ENCODE measurements at regions not wholly inside any gene's neighbourhood (a gene's known extent, or its start where the extent isn't known, plus 50 kb on each side); places are given as distances from the start of the nearest gene placed in this dataset.
A peak's percentile ranks its signal among the peaks of the same experiment; 100 is the strongest.

DNA sequence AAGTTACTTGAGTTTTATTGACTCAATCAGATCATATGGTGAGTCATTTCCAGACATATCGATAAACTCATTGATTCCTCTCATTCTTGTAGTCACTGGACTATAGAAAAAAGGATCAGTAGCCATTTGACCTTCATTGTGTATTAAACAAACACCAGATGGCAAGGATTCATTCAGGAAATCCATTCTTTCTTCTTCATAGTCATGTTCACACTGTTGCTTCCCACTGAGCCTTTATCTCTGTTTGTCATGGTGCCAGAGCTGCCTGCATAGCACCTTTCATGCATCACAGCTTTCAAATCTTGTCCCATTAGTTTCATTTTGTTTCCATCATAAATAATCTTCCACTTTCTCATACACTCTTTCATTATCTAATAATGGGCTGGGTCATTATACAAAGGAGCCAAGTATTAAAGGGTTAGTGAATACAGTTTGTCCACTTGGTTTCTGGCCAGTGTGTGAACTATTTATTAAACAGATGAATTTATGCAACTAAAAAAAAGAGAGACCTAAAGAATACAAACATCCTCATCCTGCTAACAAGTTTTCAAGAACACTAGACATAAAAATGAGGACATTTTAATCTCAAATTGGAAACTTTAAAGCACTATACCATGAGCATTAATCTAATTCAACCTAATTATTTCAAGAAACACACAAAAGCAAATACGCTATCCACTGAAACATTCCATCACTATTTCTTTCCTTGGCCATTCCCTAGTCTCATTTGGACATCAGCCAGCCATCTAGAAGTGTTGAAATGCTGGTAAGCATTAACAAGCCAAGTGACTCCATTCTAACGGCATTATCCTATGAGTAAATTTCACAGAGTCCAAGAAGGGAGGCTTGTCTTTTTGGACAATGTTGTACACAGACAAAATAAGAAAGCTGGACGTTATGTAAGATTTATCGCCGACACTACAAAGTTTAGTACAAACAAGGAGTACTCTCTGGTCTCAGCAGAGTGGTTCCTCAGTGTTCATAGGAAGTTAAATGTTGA, 476.5 kb downstream of the FOXG1 start:
- TF ChIP-seq, protein P1, sequence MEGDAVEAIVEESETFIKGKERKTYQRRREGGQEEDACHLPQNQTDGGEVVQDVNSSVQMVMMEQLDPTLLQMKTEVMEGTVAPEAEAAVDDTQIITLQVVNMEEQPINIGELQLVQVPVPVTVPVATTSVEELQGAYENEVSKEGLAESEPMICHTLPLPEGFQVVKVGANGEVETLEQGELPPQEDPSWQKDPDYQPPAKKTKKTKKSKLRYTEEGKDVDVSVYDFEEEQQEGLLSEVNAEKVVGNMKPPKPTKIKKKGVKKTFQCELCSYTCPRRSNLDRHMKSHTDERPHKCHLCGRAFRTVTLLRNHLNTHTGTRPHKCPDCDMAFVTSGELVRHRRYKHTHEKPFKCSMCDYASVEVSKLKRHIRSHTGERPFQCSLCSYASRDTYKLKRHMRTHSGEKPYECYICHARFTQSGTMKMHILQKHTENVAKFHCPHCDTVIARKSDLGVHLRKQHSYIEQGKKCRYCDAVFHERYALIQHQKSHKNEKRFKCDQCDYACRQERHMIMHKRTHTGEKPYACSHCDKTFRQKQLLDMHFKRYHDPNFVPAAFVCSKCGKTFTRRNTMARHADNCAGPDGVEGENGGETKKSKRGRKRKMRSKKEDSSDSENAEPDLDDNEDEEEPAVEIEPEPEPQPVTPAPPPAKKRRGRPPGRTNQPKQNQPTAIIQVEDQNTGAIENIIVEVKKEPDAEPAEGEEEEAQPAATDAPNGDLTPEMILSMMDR (IDR thresholded peaks at IDR 0.05; ENCODE audit: unreplicated experiment in 3 of 3) = no peak
- no peak overlapping the region for H3K4me3 Mint-ChIP-seq
- H3K36me3 Mint-ChIP-seq (ENCODE audit: low read depth) = no peaks in the 10 kb centered on the region
- H3K9me3 Mint-ChIP-seq = no peaks in the 10 kb centered on the region
- peak overlapping the region in 2 of 3 experiments; percentile 36 to 49 for H3K27ac Mint-ChIP-seq
- no peaks in the 10 kb centered on the region for H3K27me3 Mint-ChIP-seq (ENCODE audit: low read depth)
- H3K4me1 Mint-ChIP-seq = peaks cover 19% of the 10 kb centered on the region

- H3K4me3 Mint-ChIP-seq = no peak overlapping the region
- no peaks in the 10 kb centered on the region for H3K36me3 Mint-ChIP-seq (ENCODE audit: low read depth)
- H3K9me3 Mint-ChIP-seq = peaks cover 15% of the 10 kb centered on the region
- no peaks in the 10 kb centered on the region for H3K4me1 Mint-ChIP-seq
- TF ChIP-seq, protein P1 (IDR thresholded peaks at IDR 0.05; ENCODE audit: unreplicated experiment in 3 of 3) = no peak
- H3K27me3 Mint-ChIP-seq (ENCODE audit: low read depth) = no peaks in the 10 kb centered on the region
- no peak overlapping the region for H3K27ac Mint-ChIP-seq
Measured at GRCh38 chr14:29255692-29256091, 489.1 kb downstream of the FOXG1 start.

- no peaks in the 10 kb centered on the region for H3K4me1 Mint-ChIP-seq
- H3K4me3 Mint-ChIP-seq = no peak overlapping the region
- TF ChIP-seq, protein P1 (IDR thresholded peaks at IDR 0.05; ENCODE audit: unreplicated experiment in 3 of 3) = no peak
- H3K36me3 Mint-ChIP-seq (ENCODE audit: low read depth) = no peaks in the 10 kb centered on the region
- no peak overlapping the region for H3K27ac Mint-ChIP-seq
- no peaks in the 10 kb centered on the region for H3K9me3 Mint-ChIP-seq
- no peaks in the 10 kb centered on the region for H3K27me3 Mint-ChIP-seq (ENCODE audit: low read depth)
Measured at GRCh38 chr14:29262979-29263378, 496.4 kb downstream of the FOXG1 start.

DNA sequence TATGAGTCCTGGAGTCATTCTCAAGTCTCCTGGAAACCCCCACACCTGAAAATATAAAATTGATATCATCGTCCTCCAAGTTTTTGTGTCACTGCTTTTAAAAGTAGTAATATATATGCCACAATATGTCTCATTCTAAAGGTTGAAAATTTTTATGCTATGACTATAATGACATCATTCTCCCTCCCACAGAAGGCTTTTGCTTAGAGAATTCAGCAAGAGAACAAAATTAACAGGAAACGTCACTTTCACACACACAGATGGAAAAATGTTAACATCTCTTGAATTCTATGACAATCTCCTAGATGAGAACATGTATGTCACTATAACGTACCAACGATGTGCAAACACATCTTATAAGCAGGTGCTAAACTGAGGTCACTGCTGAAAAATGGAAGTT, 498.3 kb downstream of the FOXG1 start:
- no peaks in the 10 kb centered on the region for H3K36me3 Mint-ChIP-seq (ENCODE audit: low read depth)
- no peak overlapping the region for H3K27ac Mint-ChIP-seq
- H3K4me1 Mint-ChIP-seq = no peaks in the 10 kb centered on the region
- TF ChIP-seq, protein P1 (IDR thresholded peaks at IDR 0.05; ENCODE audit: unreplicated experiment in 3 of 3) = no peak
- no peak overlapping the region for H3K4me3 Mint-ChIP-seq
- H3K27me3 Mint-ChIP-seq (ENCODE audit: low read depth) = no peaks in the 10 kb centered on the region
- H3K9me3 Mint-ChIP-seq = no peaks in the 10 kb centered on the region

GRCh38 chr14:29265852-29266251, 499.3 kb downstream of the FOXG1 start:
- no peaks in the 10 kb centered on the region for H3K9me3 Mint-ChIP-seq
- H3K36me3 Mint-ChIP-seq (ENCODE audit: low read depth) = no peaks in the 10 kb centered on the region
- TF ChIP-seq, protein P1 (IDR thresholded peaks at IDR 0.05; ENCODE audit: unreplicated experiment in 3 of 3) = no peak
- no peak overlapping the region for H3K4me3 Mint-ChIP-seq
- H3K4me1 Mint-ChIP-seq = no peaks in the 10 kb centered on the region
- H3K27ac Mint-ChIP-seq = no peak overlapping the region
- no peaks in the 10 kb centered on the region for H3K27me3 Mint-ChIP-seq (ENCODE audit: low read depth)

DNA sequence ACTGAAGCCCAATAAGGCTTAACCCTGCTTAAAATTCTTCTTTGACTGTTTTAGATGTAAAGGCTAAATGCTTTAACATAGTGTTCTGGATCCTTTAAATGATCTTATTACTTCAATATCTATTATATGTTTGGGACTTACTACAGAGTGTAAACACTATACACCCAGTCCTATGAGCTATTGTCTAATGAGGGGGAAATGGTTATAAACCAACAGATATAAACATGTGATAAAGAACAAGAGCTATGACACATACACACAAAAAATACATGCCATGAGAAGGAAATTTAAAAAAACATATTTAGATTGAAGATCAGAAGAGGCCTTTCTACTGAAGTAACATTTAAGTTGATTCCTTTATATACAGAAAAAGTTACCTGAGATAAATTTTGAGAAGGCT, 505.1 kb downstream of the FOXG1 start:
- no peaks in the 10 kb centered on the region for H3K36me3 Mint-ChIP-seq (ENCODE audit: low read depth)
- no peaks in the 10 kb centered on the region for H3K27me3 Mint-ChIP-seq (ENCODE audit: low read depth)
- no peak overlapping the region for H3K4me3 Mint-ChIP-seq
- no peak overlapping the region for H3K27ac Mint-ChIP-seq
- no peaks in the 10 kb centered on the region for H3K9me3 Mint-ChIP-seq
- TF ChIP-seq, protein P1 (IDR thresholded peaks at IDR 0.05; ENCODE audit: unreplicated experiment in 3 of 3) = no peak
- peaks cover 16% of the 10 kb centered on the region for H3K4me1 Mint-ChIP-seq

Data from nephron (organoid).